GM12864 (cell line): ENCODE measurements at regions not wholly inside any gene's neighbourhood (a gene's known extent, or its start where the extent isn't known, plus 50 kb on each side); places are given as distances from the start of the nearest gene placed in this dataset.

ENCODE experiments used
- DNase-seq: peaks from one replicate; pipeline ENCODE4 v3.0.0-alpha.2; 2011; ENCODE audit warnings: low read depth
- H3K4me3 ChIP-seq: 2 replicates; pipeline ENCODE4 v1.5.1; 2011; ENCODE audit warnings: mild to moderate bottlenecking, low read depth, low read length, control low read depth
- CTCF ChIP-seq: IDR thresholded peaks from 2 replicates; pipeline ENCODE4 v1.5.1; 2011; ENCODE audit warnings: low read depth, mild to moderate bottlenecking, moderate library complexity, low read length, control low read depth, inconsistent platforms; ENCODE audit errors: missing control alignments

GRCh38 chr6:23478312-23478711 lies 647.7 kb upstream of the NRSN1 start:
- H3K4me3 ChIP-seq = no peak overlapping the region
- TF ChIP-seq CTCF = no peak
- DNase-seq = no peak

GRCh38 chr6:23483896-23484295 lies 642.1 kb upstream of the NRSN1 start:
- no peak for TF ChIP-seq CTCF
- DNase-seq = no peak
- no peak overlapping the region for H3K4me3 ChIP-seq

GRCh38 chr6:23494367-23494766 lies 631.6 kb upstream of the NRSN1 start:
- DNase-seq = no peak
- H3K4me3 ChIP-seq = no peak overlapping the region
- TF ChIP-seq CTCF = no peak

- no peak for TF ChIP-seq CTCF
- DNase-seq = no peak
- no peak overlapping the region for H3K4me3 ChIP-seq
Observed at GRCh38 chr6:23498013-23498412, 628.0 kb upstream of the NRSN1 start.

GRCh38 chr6:23499549-23499948 lies 626.5 kb upstream of the NRSN1 start:
- TF ChIP-seq CTCF = no peak
- no peak for DNase-seq
- H3K4me3 ChIP-seq = no peak overlapping the region

GRCh38 chr6:23503173-23503572 lies 622.8 kb upstream of the NRSN1 start:
- TF ChIP-seq CTCF = no peak
- no peak overlapping the region for H3K4me3 ChIP-seq
- no peak for DNase-seq

GRCh38 chr6:23505026-23505425 lies 621.0 kb upstream of the NRSN1 start:
- no peak overlapping the region for H3K4me3 ChIP-seq

More at GRCh38 chr6:23505026-23505425, 621.0 kb upstream of the NRSN1 start:
- no peak for TF ChIP-seq CTCF
- no peak for DNase-seq
